ENCODE measurements at regions not wholly inside any gene's neighbourhood (a gene's known extent, or its start where the extent isn't known, plus 50 kb on each side); places are given as distances from the start of the nearest gene placed in this dataset.

DNA sequence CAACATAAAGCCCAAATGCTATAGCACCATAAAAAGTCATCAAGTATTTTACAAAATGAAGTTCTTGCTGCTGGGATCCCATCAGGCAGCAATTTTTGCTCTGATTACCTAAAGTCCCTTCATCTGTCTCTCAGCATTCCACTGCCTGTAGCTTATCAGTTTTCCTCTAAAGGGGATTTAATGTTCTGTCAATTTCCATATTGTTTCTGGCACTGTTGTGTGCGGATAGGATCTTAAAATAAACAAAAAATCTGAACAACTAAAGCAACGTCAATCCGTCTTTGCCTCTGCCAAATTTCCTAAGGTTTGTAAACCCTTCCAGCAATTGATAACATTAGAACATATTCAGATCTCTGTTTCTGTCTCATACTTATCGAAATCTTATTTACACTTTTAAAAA lies 1126.3 kb upstream of the RAG2 start:
- TF ChIP-seq POLR2A (IDR thresholded peaks at IDR 0.05; ENCODE audit: low read depth, low read length) = no peak
- no peak for TF ChIP-seq POLR2AphosphoS5 (IDR thresholded peaks at IDR 0.05; ENCODE audit: low read depth, low read length)
